Fibroblast of pulmonary artery (primary cell): ENCODE measurements at regions not wholly inside any gene's neighbourhood (a gene's known extent, or its start where the extent isn't known, plus 50 kb on each side); places are given as distances from the start of the nearest gene placed in this dataset.
"Not testable (repeated sequence)": the region's sequence is repeated elsewhere in the genome, so short reads cannot be mapped to it uniquely, and the experiment has no call there.

Experiments
- DNase-seq: peaks from one replicate; pipeline ENCODE4 v3.0.0-alpha.2; 2010; ENCODE audit warnings: low read depth
- H3K4me3 ChIP-seq: replicated peaks from 2 replicates; pipeline ENCODE4 v1.5.1; 2011; ENCODE audit warnings: low read depth, mild to moderate bottlenecking, control low read depth, low read length, moderate library complexity
- TF ChIP-seq, protein P1 (sequence below): IDR thresholded peaks from 2 replicates; pipeline ENCODE4 v1.5.1; 2011; ENCODE audit warnings: mild to moderate bottlenecking, control low read depth, low read length, inconsistent platforms; ENCODE audit errors: missing control alignments

DNA sequence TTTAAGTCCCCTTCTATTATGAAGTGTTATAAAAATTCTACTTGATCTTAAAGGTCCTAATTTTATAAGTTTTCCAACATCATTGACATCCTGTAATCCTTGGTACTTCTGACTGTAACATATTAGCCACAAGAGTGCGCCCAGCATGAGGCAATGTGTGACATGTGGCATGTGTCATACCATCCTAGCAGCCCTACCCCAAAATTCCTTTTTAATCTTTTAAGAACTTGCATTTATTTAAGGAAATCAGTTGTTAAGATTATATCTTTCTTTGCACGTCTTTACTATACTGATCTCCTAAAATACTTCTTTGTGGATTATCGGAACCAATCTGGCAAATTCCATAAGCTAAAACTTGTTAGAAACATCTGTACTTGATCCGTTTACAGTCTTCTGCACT, 167.1 kb upstream of the SLC24A3 start:
- no peak overlapping the region for H3K4me3 ChIP-seq
- DNase-seq, result no peak
- TF ChIP-seq, protein P1, sequence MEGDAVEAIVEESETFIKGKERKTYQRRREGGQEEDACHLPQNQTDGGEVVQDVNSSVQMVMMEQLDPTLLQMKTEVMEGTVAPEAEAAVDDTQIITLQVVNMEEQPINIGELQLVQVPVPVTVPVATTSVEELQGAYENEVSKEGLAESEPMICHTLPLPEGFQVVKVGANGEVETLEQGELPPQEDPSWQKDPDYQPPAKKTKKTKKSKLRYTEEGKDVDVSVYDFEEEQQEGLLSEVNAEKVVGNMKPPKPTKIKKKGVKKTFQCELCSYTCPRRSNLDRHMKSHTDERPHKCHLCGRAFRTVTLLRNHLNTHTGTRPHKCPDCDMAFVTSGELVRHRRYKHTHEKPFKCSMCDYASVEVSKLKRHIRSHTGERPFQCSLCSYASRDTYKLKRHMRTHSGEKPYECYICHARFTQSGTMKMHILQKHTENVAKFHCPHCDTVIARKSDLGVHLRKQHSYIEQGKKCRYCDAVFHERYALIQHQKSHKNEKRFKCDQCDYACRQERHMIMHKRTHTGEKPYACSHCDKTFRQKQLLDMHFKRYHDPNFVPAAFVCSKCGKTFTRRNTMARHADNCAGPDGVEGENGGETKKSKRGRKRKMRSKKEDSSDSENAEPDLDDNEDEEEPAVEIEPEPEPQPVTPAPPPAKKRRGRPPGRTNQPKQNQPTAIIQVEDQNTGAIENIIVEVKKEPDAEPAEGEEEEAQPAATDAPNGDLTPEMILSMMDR, result no peak

DNA sequence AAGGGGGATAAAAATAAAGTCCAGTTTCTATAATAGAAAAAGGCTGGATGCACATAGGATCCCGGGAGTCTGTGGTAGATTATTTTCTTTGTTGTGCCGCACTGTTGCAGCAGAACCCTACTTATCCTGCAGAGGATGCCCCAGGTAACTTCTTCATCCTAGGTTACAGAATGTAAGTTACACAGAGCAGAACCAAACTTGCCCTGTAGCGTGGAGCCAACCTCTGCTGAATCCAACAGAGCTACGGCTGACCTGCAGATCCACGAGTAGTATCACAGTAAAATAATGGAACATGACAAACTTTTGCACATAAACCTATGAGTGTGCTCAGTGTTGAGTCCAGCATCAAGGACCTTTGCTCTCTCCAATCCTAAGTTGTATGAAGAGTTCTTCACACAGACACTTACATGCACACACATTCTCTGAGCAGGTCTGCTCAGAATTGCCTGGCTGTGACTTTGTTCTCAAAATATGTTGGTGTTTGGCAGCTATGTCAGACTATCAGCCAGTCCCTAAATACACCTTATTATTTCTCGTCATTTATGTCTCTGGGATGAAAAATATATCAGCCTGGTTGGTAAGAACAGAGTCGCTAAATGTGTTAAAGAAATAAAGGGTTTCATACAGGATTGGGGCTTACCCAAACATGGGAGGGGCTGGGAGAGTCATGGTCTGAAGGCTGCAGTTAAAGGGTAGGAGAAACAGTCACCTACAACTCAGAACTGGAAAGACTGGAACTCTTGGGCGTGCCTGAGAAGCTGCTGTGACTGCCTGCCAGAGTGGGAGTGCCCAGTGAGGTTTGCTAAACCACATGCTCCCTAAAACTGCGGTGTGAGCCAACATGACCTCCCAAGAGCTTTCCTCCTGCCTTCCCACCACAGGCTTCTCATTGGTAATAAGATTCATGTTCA, 165.1 kb upstream of the SLC24A3 start:
- TF ChIP-seq, protein P1, result no peak
- DNase-seq, result no peak
- H3K4me3 ChIP-seq, result no peak overlapping the region

GRCh38 chr20:19047951-19048296, 164.5 kb upstream of the SLC24A3 start:
- no peak overlapping the region for H3K4me3 ChIP-seq
- no peak for DNase-seq
- TF ChIP-seq, protein P1, result no peak

DNA sequence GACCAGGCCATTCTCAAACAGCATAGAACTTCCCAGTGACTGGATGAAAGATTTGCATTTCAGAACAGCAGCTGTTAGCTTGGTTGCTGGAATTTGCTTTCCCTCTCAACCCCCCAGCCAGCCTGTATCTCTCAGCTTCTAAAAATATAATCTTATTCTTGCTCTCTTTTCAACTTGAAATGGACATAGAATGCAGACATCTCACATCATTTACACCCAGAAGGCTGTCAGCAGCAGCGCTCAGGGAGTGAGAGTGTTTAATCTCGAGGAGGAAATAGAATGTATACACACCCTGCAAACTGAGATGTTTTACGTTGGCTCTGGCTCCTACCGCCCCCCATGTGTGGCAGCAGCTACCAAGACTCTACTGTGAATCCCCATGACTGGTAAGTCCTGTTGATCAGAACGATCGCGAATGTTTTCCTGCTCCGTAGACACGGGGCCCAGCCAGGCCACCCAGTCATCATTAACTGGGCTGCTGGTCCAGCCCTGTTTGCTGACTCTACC, 163.4 kb upstream of the SLC24A3 start:
- no peak for DNase-seq
- TF ChIP-seq, protein P1, result no peak
- H3K4me3 ChIP-seq, result no peak overlapping the region

- no peak overlapping the region for H3K4me3 ChIP-seq
- TF ChIP-seq, protein P1, result no peak
- no peak for DNase-seq
These were observed 162.9 kb upstream of the SLC24A3 start for GRCh38 chr20:19049514-19049913.

DNA sequence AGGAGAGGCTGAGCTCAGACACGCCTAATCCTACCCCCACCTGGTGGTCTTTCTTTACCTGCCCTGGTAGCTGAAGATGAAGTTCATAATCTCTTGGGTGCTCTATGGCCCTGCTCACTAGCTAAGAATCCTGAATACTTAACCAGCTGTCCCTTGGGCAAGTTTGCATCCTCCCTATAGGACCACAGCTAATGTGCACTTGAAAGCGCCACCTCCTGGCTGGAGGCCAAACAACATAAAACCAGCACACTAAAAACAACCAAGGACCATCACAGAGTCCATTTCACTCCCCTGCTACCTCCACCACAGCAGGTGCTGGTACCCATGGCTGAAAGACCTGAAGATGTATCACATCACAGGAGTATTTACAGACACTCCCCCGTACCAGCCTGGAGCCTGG, 155.5 kb upstream of the SLC24A3 start:
- no peak overlapping the region for H3K4me3 ChIP-seq
- no peak for DNase-seq
- TF ChIP-seq, protein P1, result no peak

DNA sequence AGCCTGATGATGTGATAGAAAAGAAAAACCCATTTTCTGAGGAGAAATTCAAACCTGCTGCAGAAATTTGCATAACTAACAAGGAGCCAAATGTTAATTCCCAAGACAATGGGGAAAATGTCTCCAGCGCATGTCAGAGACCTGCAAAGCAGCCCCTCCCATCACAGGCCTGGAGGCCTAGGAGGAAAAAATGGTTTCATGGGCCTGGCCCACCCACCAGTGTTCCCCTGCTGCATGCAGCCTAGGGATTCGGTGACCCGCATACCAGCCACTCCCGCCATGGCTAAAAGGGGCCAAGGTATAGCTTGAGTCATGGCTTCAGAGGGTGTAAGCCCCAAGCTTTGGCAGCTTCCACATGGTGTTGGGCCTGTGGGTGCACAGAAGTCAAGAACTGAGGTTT, 147.7 kb upstream of the SLC24A3 start:
- not testable (repeated sequence) for H3K4me3 ChIP-seq, DNase-seq
